DOHH2 (cell line): ENCODE measurements at regions not wholly inside any gene's neighbourhood (a gene's known extent, or its start where the extent isn't known, plus 50 kb on each side); places are given as distances from the start of the nearest gene placed in this dataset.

Source experiments
- H3F3A ChIP-seq: fragments of 200-600 bp; sonication (generic), shearing (Covaris generic); 2 replicates; pipeline ENCODE4 v1.6.0; 2016; ENCODE audit warnings: antibody characterized with exemption, mild to moderate bottlenecking; ENCODE audit not compliant: control insufficient read depth, insufficient read depth
- H3K27ac ChIP-seq: fragments of 200-600 bp; sonication (generic); 2 replicates; pipeline ENCODE4 v1.5.1; 2014; ENCODE audit warnings: low read depth, mild to moderate bottlenecking, low read length, moderate library complexity
- H3K27me3 ChIP-seq: fragments of 200-600 bp; sonication (generic); 2 replicates; pipeline ENCODE4 v1.6.1; 2014; ENCODE audit warnings: mild to moderate bottlenecking, low read length, mixed read lengths; ENCODE audit not compliant: control insufficient read depth
- H3K36me3 ChIP-seq: fragments of 200-600 bp; sonication (generic); 2 replicates; pipeline ENCODE4 v1.6.1; 2014; ENCODE audit warnings: mild to moderate bottlenecking, low read length, moderate library complexity, mixed read lengths; ENCODE audit not compliant: control insufficient read depth
- H3K4me1 ChIP-seq: fragments of 200-600 bp; sonication (generic); 2 replicates; pipeline ENCODE4 v1.6.1; 2014; ENCODE audit warnings: mild to moderate bottlenecking, low read length, mixed read lengths; ENCODE audit not compliant: control insufficient read depth
- H3K4me2 ChIP-seq: fragments of 200-600 bp; sonication (generic); 2 replicates; pipeline ENCODE4 v1.6.0; 2014; ENCODE audit warnings: mild to moderate bottlenecking, low read length, moderate library complexity
- H3K4me3 ChIP-seq: fragments of 200-600 bp; sonication (generic); 2 replicates; pipeline ENCODE4 v1.5.1; 2014; ENCODE audit warnings: mild to moderate bottlenecking, low read length, mixed read lengths
- H3K79me2 ChIP-seq: fragments of 200-600 bp; sonication (generic); 2 replicates; pipeline ENCODE4 v1.6.1; 2014; ENCODE audit warnings: mild to moderate bottlenecking, low read length, mixed read lengths; ENCODE audit not compliant: control insufficient read depth
- H3K9me2 ChIP-seq: fragments of 200-600 bp; sonication (generic); replicated peaks from 2 replicates; pipeline ENCODE4 v1.6.1; 2014; ENCODE audit warnings: mild to moderate bottlenecking, low read length, mixed read lengths; ENCODE audit not compliant: control insufficient read depth
- H3K9me3 ChIP-seq: fragments of 200-600 bp; sonication (generic); 2 replicates; pipeline ENCODE4 v1.6.1; 2014; ENCODE audit warnings: antibody characterized with exemption, low read length, mixed read lengths; ENCODE audit not compliant: control insufficient read depth, insufficient read depth
- H4K20me1 ChIP-seq: fragments of 200-600 bp; sonication (generic); 2 replicates; pipeline ENCODE4 v1.6.0; 2014; ENCODE audit warnings: low read depth, mild to moderate bottlenecking, antibody characterized with exemption, low read length, moderate library complexity; ENCODE audit not compliant: control insufficient read depth, insufficient read depth
- CTCF ChIP-seq: fragments of 200-600 bp; sonication (generic); IDR thresholded peaks from one replicate; pipeline ENCODE4 v1.5.1; 2014; ENCODE audit warnings: antibody characterized with exemption, mild to moderate bottlenecking, low read depth, low read length; ENCODE audit not compliant: poor library complexity, severe bottlenecking
- EZH2phosphoT487 ChIP-seq: fragments of 200-600 bp; sonication (generic); IDR thresholded peaks from 2 replicates; pipeline ENCODE4 v1.6.1; 2017; ENCODE audit warnings: borderline replicate concordance, mild to moderate bottlenecking, antibody characterized with exemption, low read length, moderate library complexity, mixed read lengths

- Histone ChIP-seq H3K36me3 (no peaks in the 10 kb centered on the region), H3K27ac (no peak overlapping the region), H3K27me3 (no peaks in the 10 kb centered on the region; the same call in 1 of the 2 replicates), H4K20me1 (no peaks in the 10 kb centered on the region), H3K79me2 (no peaks in the 10 kb centered on the region), H3F3A (no peaks in the 10 kb centered on the region), H3K4me2 (no peak overlapping the region), H3K9me2 (no peaks in the 10 kb centered on the region), H3K9me3 (peaks cover 4% of the 10 kb centered on the region; the same call in 1 of the 2 replicates), H3K4me1 (no peaks in the 10 kb centered on the region), H3K4me3 (no peak overlapping the region)
- no peak for TF ChIP-seq CTCF
- TF ChIP-seq EZH2phosphoT487, result no peak
These were observed 84.5 kb downstream of the DHCR7 start for GRCh38 chr11:71363721-71364120.

- Histone ChIP-seq H3K4me2 (no peak overlapping the region), H3K79me2 (no peaks in the 10 kb centered on the region), H3K4me3 (no peak overlapping the region), H3F3A (no peaks in the 10 kb centered on the region), H3K36me3 (no peaks in the 10 kb centered on the region), H3K27me3 (no peaks in the 10 kb centered on the region; the same call in 1 of the 2 replicates), H3K4me1 (no peaks in the 10 kb centered on the region), H3K9me3 (peaks cover 4% of the 10 kb centered on the region; the same call in 1 of the 2 replicates), H3K9me2 (no peaks in the 10 kb centered on the region), H3K27ac (no peak overlapping the region), H4K20me1 (no peaks in the 10 kb centered on the region)
- TF ChIP-seq EZH2phosphoT487, result no peak
- no peak for TF ChIP-seq CTCF
These were observed 89.1 kb downstream of the DHCR7 start for GRCh38 chr11:71358963-71359567.

- Histone ChIP-seq H3K4me3 (no peak overlapping the region), H3K27me3 (no peaks in the 10 kb centered on the region; the same call in 1 of the 2 replicates), H3K4me2 (no peak overlapping the region), H3K79me2 (no peaks in the 10 kb centered on the region), H3K9me3 (peaks cover 4% of the 10 kb centered on the region; the same call in 1 of the 2 replicates), H3K4me1 (no peaks in the 10 kb centered on the region), H3F3A (no peaks in the 10 kb centered on the region), H3K9me2 (no peaks in the 10 kb centered on the region), H4K20me1 (no peaks in the 10 kb centered on the region), H3K36me3 (no peaks in the 10 kb centered on the region), H3K27ac (no peak overlapping the region)
- TF ChIP-seq EZH2phosphoT487 (no peak), CTCF (no peak)
These were observed 90.0 kb downstream of the DHCR7 start for GRCh38 chr11:71358122-71358728.
